HS-5 (cell line): ENCODE measurements at regions not wholly inside any gene's neighbourhood (a gene's known extent, or its start where the extent isn't known, plus 50 kb on each side); places are given as distances from the start of the nearest gene placed in this dataset.
A peak's percentile ranks its signal among the peaks of the same experiment; 100 is the strongest.

ENCODE experiments used
- DNase-seq: peaks from one replicate; pipeline ENCODE4 v3.0.0-alpha.2; 2012; ENCODE audit warnings: low read depth

DNA sequence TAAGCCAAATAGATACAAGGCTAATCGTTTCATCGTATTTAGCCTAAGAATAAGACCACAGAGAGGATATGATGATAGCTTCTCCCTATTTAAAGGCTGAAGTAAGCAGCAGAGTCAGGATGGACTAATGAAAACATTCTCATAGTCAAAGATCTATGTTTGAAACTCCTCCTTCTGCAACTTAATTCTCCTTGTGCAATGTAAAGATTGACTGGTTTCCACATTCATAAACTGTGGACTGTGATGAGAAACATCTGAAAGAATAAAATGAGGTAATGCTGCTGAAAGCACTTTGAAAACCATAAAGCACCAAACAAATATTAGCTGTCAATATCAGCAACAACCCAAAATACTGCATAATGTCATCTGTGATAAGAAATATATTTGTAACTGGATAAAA lies 361.9 kb downstream of the CSNK1G3 start:
- no peak for DNase-seq

GRCh38 chr5:123871373-123871772 lies 359.4 kb downstream of the CSNK1G3 start:
- DNase-seq, result no peak

- DNase-seq, result no peak
Measured at GRCh38 chr5:123868881-123869280, 356.9 kb downstream of the CSNK1G3 start.

DNA sequence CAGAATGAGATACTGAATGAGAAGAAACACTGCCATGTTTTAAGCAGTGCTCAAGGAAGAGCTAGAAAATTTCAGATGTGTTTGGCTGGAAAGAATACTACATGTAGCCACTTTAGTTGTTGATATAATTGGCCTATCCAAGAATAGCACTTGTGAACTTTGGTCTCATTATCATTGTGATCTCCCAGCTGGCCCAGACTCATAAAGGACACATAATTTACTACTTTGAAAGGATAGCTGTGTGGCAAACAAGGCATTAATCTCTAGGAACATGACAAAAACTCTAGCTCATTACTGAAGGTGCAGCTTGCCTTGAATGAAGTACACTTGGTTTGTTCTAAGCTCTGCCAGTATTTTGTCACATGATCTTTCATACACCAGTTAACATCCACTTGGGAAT lies 356.3 kb downstream of the CSNK1G3 start:
- DNase-seq, result no peak

GRCh38 chr5:123865641-123866040 lies 353.7 kb downstream of the CSNK1G3 start:
- peak; percentile 56 for DNase-seq

- no peak for DNase-seq
Measured at GRCh38 chr5:123864578-123864977, 352.6 kb downstream of the CSNK1G3 start.

GRCh38 chr5:123858938-123859337 lies 347.0 kb downstream of the CSNK1G3 start:
- no peak for DNase-seq

- DNase-seq, result no peak
Measured at GRCh38 chr5:123856766-123857165, 344.8 kb downstream of the CSNK1G3 start.

DNA sequence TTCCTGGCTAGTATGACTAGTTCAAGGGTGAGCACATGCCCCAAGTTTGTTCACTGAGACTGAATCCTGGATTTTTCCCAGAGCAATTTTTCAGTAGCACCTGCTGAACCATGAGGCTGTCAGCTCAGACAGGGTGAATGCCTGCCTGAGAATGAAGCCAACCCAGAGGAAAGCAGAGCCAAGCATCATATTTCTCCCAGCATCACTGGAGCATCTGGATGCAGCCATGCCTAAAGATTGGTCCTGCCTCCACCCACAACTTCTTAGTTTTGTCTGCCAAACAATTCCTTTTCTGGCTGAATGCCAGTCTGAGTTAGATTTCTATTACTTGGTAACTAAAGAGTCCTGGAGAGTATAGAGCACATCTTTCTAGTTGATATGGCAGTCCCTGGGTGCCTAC lies 343.6 kb downstream of the CSNK1G3 start:
- DNase-seq, result no peak

- no peak for DNase-seq
Measured at GRCh38 chr5:123845356-123846100, 333.6 kb downstream of the CSNK1G3 start.

- no peak for DNase-seq
Measured at GRCh38 chr5:123844873-123845272, 332.9 kb downstream of the CSNK1G3 start.

DNA sequence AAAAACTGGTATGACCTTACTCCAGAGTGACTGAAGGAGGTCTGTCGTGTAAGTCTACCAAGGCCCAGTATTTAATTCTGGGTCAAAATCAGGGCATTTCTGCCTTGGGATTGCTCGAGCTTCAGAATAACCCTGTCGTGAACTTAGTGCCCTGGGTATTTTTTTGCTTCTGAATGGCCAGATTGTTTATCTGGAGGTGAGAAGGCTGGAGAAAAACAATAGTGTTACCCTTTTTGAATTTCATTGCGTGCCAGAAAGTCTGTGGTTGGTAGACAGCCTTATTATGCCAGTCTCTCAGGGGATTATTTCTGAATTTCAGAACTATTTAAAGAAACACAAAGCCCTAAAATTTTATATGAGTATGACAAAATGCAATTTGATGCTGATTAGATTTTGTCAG lies 323.4 kb downstream of the CSNK1G3 start:
- no peak for DNase-seq

- no peak for DNase-seq
Measured at GRCh38 chr5:123830575-123830974, 318.6 kb downstream of the CSNK1G3 start.

DNA sequence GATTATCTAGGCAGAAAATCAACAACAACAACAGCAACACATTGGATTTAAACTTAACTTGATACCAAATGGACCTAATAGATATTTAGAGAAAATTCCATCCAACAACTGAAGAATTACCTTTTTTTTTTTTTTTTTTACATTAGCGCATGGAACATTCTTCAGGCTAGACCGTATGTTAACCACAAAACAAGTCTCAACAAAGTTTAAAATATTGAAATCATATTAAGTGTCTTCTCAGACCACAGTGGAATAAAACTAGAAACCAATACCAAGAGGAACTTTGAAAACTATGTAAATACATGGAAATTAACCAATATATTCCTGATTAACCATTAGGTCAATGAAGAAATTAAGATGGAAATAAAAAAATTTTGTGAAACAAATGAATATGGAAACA lies 315.8 kb downstream of the CSNK1G3 start:
- no peak for DNase-seq

DNA sequence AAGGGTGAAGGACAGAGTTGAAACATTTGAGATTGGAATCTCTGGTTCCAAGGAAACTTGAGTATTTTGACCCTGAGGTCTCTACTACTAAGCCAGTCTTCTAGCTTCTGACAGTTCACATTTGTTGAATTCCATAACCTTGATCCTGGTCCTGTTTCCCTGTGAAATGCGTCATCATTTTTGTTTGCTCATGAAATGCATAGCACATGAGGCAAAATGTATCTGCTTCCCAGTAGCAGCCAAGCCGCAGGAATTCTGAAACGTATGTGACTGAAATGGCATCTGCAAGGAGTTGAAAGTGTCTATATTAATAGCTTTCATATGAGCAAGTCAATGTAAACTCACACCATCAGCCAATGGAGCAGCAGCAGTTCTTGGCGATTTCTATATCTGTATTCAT lies 307.9 kb downstream of the CSNK1G3 start:
- peak; percentile 98 for DNase-seq

GRCh38 chr5:123819386-123819785 lies 307.4 kb downstream of the CSNK1G3 start:
- no peak for DNase-seq

GRCh38 chr5:123817267-123817666 lies 305.3 kb downstream of the CSNK1G3 start:
- no peak for DNase-seq

DNA sequence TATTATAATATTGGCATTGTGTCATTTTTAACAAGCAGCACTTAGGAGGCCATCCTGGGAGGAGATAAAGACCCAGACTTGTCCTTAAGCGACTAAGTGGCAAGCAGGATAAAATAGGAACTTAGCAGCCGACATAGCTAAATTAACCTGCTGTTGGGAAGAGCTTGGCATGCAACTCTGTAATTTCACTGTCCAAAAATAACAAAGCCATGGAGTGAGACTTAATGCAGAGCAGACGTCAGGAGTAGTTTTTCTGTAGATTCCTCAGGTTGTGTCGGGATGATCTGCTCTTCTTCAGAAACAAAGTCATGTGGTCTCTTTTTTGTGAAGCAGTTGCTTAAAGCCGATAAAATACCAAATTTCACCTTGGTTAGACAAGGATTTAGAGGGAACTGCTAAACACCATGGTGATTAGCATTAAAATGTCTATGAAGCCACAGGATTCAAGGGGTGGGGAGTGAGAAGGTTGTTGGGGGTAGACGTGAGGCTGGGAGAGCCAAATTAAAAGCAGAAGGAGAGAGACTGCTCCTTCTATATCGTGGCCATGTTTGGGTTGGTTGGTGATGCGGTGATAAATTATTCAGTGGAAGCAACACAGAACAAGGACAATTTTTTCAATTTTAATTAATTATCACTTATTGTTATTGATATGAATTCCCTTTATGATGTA lies 303.0 kb downstream of the CSNK1G3 start:
- DNase-seq, result no peak

- DNase-seq, result peak; percentile 38
Measured at GRCh38 chr5:123813937-123814624, 302.1 kb downstream of the CSNK1G3 start.

DNA sequence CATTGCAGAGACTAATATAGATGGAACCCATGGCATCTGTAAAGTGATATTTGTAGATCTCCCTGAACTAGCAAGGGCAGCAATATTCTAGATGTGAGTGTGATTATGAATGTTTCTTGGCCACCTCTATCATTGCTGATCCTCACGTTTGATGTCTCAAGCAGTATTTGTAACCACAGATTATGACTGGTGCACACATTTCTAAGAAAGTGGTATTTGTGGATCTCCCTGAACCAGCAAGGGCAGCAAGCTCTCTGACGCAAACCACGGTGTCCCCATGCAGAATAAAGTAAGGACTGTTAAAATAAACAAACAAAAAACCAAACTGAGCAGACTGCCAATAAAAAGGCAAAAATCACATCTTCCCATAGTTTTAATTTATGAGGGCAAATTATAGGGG lies 301.3 kb downstream of the CSNK1G3 start:
- no peak for DNase-seq

DNA sequence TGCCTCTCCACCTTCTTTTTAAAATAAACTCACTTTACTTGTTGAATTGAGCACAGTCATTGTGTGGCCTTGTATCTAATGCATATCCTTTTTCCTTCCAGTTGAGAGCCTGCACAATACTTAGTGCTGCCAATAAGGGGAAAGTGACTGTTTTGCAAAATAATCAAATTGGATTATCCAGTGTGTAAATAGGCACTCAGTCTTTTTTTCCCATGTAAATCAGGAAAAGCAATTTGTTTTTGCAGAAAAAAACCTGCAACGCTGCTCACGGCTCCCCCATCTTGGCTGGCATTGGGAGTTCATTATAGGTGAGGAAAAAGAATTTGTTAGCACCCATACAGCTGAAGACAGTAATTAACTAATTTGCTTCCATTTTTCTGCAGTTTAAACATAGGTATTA lies 299.9 kb downstream of the CSNK1G3 start:
- no peak for DNase-seq

DNA sequence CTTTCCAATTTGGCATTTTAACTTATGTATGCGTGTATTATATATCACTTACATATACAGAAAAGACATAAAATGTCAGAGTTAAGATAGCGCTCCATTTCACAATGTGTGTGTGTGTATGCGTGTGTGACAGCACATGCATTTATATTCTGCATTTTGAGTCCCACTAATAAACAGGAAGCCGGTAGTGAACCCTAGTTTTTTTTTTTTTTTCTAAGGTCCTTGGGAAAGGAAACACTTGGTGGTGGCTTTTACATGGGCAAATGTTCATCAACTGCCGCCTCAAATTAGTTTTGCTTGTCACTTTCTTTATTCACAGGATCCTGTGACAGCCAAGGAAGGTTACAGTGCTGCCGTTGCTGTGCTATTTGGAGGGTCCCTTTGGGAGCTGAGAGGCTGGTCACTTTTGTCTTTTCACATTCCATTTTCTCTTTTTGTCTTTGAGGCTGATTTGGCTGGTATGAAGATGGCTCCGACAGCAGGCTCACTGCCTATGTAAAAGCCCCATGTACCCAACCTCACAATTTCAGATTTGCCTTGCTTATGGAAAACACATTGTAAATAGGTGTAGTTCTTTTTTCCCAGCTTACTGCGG lies 298.9 kb downstream of the CSNK1G3 start:
- no peak for DNase-seq

- DNase-seq, result no peak
Measured at GRCh38 chr5:123810253-123810652, 298.3 kb downstream of the CSNK1G3 start.
